ENCODE measurements at regions not wholly inside any gene's neighbourhood (a gene's known extent, or its start where the extent isn't known, plus 50 kb on each side); places are given as distances from the start of the nearest gene placed in this dataset.

DNA sequence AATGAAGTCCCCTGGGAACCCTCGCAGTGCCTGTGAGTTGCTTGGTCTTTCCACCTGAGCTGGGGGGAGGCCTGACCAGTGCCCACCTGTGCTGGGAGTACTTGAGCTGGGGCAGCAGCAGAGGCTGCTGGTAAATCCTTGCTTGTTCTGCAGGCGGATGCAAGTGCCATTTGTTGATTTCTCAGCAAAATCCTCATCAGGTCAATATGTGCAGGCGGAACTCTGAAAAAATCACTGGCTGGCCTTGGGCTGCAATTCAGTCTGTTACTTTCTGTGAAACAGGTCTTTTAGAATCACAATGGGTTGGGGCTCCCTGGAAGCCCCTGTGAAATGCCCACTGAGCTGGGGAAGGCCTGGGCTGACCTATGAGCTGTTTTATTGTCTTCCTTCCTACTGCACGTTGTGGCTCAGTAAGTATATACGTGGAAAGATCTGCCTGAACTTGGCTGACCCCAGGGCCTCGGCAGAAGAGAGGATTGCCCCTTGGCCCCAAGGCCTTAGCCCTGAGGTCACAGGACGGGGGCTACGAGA lies 182.0 kb upstream of the RGMA start:
- TF ChIP-seq, protein P1, sequence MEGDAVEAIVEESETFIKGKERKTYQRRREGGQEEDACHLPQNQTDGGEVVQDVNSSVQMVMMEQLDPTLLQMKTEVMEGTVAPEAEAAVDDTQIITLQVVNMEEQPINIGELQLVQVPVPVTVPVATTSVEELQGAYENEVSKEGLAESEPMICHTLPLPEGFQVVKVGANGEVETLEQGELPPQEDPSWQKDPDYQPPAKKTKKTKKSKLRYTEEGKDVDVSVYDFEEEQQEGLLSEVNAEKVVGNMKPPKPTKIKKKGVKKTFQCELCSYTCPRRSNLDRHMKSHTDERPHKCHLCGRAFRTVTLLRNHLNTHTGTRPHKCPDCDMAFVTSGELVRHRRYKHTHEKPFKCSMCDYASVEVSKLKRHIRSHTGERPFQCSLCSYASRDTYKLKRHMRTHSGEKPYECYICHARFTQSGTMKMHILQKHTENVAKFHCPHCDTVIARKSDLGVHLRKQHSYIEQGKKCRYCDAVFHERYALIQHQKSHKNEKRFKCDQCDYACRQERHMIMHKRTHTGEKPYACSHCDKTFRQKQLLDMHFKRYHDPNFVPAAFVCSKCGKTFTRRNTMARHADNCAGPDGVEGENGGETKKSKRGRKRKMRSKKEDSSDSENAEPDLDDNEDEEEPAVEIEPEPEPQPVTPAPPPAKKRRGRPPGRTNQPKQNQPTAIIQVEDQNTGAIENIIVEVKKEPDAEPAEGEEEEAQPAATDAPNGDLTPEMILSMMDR (IDR thresholded peaks at IDR 0.05), result no peak
- TF ChIP-seq POLR2A (IDR thresholded peaks at IDR 0.05), result no peak
